Bone marrow (tissue), 2 donors: ENCODE measurements at regions not wholly inside any gene's neighbourhood (a gene's known extent, or its start where the extent isn't known, plus 50 kb on each side); places are given as distances from the start of the nearest gene placed in this dataset.

Experiments used
- DNase-seq, 2 donors: peaks; one replicate each; lab custom pipeline; 2025; lab: John Stamatoyannopoulos, UW

- no peak for DNase-seq
These were observed 350.7 kb upstream of the DCN start for GRCh38 chr12:91533366-91533765.

DNA sequence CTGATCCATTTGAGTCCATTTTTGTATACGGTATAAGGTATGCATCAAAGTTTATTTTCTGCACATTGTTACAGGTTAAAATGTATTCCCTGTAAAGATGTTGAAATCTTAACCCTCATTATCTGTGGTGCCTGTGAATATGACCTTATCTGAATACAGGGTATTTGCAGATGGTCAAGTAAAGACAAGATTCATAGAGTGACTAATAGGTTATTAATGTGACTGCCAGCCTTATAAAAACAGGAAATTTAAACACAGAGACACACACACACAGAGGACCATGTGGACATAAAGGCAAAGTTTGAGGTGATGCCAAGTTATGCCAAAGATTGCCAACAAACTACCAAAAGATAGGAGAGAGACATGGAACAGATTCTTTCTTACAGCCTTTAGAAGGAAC is 347.2 kb upstream of the DCN start:
- no peak for DNase-seq

DNA sequence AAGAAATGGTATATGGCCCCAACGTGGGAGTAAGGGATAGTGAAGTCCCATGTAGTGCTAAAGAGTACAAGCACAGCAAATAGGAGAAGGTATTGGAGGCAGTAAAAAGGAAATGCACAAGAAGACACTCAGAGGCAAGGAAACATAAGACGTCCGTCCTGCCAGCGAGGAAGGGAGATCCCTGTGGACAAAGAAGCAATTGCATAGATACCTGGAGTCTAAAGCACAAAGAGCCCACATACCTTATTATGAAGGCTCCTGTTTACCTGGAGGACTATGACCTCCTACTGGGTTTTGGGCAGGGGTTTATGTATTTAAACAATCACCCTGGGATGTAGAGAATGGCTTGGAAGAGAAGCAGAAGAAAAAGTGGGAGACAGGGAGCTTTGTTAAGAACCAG is 341.2 kb upstream of the DCN start:
- no peak for DNase-seq

GRCh38 chr12:91516695-91517047 is 334.1 kb upstream of the DCN start:
- DNase-seq: no peak

DNA sequence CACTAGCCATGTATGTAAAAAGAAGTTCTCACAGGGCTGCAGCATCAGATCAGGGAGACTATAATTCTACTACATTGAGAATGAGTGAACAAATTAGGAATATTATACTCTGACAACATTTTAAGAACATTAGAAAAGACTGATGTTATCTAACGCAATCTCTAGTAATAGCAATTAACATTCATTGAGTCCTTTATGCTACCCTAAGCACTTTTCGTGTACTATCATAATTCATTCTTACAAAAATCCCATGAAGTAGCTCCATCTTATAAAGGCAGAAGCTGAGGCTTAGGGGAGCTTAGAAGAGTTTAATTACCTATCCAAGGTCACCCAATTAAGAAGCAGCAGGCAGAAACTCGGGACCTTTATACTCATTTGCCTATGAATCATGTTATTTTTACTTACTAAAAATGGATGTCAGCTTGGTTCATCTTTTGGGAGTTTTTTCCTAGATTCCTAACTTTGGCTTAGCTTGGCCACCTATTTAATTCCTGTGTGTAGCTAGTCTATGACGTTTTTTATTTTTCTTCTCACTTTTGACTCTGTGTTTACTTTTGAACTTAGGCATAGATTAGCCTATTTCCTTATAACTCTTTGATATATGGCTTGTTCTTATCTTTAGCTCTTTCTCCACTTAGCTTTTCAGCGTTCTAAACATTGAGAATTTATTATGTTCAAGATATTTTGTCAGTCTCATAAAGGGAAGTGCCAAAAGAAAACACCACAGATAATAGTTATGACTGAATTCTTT is 333.5 kb upstream of the DCN start:
- no peak for DNase-seq

DNA sequence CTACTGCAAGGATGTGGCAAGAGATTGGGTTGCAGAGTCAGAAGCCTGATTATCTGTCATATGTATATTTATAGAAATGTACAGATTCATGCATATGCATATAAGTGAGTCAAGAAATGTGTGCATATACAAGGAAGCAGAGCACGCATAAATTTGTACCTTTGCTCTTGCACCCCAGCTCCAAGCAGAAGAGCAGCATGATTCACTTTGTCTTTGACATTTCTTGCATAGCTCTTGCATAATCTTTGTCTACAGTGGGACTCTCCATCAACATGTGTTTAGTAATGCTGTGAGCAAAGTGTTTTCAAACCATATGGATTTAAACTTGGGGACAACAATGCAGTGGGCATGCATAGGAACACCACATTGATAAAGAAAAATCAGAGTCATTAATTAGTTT is 330.7 kb upstream of the DCN start:
- no peak for DNase-seq

DNA sequence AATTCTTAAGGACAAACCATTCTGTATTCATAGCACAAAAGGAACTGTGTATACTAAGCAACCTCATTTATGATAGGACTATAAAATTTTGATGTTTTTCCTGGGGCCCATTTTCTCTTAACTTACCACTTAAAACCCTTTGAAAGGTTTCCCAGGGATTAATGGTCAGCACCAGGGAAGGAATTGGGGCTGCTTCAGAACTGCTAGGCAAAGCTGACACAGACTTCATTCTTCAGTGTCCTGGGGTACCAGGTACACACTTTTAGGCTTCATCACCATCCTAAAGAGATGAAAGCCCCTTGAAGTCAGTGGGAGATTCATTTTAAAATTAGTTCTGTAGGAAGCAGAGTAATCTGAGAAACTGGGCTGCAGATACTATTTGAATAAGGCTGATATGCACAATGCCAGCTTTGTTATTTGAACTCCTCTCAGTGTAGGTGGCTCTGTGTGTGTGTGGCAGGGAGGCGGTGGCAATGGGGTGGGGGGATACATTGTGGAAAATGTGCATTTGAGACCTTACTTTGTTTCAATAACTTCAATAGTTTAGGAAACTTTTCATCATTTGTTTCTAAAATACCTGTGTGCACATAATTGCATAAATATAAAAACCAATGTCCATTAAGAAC is 329.3 kb upstream of the DCN start:
- no peak for DNase-seq

GRCh38 chr12:91507754-91508153 is 325.1 kb upstream of the DCN start:
- no peak for DNase-seq

DNA sequence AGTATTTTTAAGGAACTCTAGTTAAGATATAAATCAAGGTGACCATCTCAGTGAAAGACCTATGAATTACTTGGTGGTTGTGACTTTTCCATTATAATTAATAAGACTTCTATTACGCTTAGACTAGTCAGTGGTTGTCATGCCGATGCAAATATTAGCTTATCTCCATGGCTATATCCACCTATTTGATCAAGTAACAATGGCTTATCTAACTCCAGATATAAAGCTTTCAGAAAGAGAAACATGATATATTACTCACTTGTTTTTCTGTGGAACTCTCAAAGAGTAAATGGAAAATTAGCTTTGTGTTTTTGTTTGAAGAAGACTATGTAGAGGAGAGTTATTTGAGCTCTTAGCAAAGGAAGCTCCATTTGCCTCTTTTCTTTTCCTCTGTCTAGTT is 323.8 kb upstream of the DCN start:
- no peak for DNase-seq

- DNase-seq: no peak
These were observed 322.4 kb upstream of the DCN start for GRCh38 chr12:91505006-91505405.

GRCh38 chr12:91502208-91502607 is 319.6 kb upstream of the DCN start:
- no peak for DNase-seq

DNA sequence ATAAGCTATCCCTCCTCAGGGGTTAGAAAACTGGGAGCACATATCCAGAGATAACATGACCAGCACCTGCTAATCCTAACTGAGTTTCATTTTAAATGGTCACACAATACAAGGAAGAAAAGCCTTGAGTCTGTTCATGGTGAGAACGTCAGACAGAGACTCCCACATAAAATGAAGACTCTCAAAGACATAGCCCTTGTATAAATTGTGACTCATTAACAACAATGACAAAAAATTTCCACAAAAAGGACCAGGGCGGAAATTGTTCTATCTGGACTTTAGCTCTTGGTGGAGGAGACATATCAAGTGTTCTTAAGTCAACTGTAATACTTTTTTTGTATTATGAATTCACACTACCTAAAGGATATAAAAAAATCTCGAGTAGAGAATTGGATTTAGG is 313.7 kb upstream of the DCN start:
- no peak for DNase-seq

DNA sequence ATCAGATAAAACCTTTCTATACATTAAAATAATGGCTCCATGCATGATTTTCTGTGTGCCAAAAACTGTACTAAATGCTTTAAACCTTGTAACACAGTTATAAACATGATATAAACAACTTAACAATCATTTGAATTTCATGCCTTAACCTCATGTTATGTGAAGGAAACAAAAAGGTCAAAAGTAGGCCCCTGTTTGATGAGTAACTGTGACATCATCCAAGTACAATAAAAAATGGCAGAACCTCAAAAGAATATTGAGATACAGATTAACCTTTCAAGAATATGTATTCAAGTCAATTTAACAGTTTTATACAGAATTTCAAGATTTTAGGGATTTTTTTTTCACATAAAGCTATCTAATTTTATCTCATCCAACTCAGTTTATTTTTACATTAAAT is 310.7 kb upstream of the DCN start:
- no peak for DNase-seq

DNA sequence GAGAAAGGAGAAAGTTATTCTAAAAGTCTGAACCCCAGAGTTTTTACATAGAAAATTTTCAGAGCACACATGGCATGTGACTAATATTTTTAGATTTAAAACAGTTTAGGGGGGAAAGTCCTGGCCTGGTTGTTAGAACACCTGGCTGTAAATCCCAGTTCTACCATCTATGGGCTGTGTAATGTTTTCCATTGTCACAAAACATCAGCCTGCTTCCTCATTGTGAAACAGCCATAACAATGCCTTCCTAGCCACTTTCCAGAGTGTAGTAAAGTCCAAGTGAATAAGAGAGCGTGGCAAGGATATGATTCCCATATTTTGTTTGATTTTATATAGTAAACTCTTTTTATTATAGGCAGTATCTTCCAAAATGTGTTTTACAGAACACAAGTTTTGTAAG is 310.0 kb upstream of the DCN start:
- no peak for DNase-seq

GRCh38 chr12:91490667-91491311 is 308.2 kb upstream of the DCN start:
- DNase-seq: no peak

DNA sequence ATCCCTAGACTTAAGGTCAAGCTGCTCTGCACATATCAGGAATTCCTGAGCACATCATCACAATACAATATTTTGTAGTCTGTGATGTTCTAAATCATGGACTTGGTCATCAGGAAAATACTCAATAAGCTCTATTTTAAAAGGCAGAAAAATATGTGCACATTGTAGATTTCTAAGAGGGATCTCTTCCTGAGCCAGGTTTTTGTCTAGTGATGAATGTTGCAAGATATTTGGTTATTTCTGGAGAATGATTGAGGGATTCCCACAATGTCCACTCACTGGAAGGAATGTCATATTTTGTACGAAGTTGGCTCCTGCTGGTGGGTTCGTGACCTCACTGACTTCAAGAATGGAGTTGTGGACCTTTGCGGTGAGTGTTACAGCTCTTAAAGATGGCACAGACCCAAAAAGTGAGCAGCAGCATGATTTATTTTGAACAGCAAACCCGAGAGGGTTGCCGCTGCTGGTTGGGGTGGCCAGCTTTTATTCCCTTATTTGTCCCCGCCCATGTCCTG is 300.9 kb upstream of the DCN start:
- DNase-seq: no peak

DNA sequence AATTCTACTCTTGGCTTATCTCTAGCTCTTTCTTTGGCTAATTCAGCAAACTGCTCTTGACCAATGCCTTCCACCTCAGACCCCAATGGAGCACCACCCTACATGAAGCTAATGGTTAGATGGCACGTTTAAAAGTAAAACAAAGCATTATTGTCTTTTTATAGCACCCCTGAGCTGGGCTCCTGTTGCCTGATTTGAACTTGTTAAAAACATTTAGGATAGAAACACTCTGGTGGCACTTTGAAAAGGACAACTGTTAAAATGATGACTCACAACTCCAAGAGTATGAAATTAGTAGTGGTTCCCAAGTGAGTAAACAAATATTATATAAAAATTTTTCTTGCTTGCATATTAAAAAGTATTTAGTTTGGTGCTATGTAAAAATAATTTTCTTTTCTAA is 299.6 kb upstream of the DCN start:
- no peak for DNase-seq

DNA sequence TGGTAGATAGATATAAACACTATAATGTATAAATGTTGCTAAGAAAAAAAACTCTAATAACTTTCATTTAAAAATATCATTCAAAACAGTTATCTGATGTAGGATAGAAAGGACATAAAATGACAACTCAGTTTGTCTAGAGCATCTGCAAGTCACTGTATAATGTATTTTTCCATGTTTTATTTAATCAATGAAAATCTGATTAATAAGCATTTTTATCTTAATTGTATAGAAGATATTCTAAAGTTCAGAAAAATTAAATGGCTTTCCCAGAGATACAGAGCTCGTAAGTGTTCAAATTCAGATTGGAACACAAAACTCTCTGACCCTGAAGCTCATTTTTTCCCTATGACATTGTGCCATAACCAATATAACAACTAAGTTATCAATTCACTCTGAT is 295.9 kb upstream of the DCN start:
- DNase-seq: no peak

DNA sequence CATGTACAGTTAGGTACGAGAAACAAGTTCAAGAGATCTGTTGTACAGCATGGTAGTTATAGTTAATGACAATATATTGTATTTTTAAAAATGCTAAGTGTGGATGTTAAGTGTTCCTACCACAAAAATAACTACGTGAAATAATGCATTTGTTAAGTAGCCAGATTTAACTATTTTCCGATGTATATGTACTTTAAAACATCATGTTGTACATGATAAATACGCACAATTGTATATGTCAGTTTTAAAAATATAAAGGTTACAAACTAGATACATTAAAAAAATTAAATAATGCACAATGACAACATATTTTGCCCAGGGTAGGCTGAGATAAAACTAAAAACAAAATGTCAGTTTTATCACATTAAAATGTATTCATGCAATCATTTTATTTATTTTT is 285.1 kb upstream of the DCN start:
- DNase-seq: no peak

DNA sequence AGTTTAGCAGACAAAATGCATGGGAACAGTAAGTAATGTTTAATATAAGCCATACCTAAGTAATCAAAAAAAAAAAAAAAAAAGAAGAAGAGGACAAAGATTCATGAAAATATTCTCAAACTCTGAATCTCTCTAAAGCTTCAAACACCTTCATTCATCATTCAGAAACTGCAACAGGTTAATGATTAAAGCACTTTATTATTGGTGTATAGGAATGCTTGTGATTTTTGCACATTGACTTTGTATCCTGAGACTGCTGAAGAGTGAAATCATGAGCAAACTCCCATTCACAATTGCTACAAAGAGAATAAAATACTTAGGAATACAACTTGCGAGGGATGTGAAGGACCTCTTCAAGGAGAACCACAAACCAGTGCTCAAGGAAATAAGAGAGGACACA is 278.4 kb upstream of the DCN start:
- no peak for DNase-seq

GRCh38 chr12:91460469-91460868 is 277.9 kb upstream of the DCN start:
- DNase-seq: no peak

DNA sequence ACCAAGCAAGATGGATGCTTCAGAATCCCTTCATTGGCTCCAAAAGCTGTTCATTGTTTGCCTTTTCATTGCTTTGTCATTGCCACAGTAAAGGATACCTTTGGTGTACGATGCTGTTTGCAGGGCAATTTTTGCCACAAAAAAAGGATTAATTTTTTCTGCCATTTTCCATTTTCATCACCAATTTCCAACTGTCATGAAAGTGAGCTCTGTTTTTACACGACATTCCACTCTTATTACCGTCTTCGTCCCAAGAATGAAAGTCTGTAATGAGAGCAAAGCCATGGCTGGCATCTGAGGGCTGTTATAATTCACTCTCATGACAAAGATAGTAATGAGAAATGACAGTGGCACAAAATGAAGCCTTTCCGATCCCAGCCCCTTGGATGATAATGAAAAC is 272.7 kb upstream of the DCN start:
- no peak for DNase-seq

GRCh38 chr12:91454179-91454578 is 271.6 kb upstream of the DCN start:
- DNase-seq: no peak
